HepG2 (cell line): ENCODE measurements at regions not wholly inside any gene's neighbourhood (a gene's known extent, or its start where the extent isn't known, plus 50 kb on each side); places are given as distances from the start of the nearest gene placed in this dataset.
A peak's percentile ranks its signal among the peaks of the same experiment; 100 is the strongest.

Experiments used
- ARNTL ChIP-seq: sonication (generic); formaldehyde crosslinking; IDR thresholded peaks from 2 replicates; pipeline ENCODE4 v1.4.0; 2020; ENCODE audit warnings: mild to moderate bottlenecking, missing genetic modification reagents
- BRCA1 ChIP-seq: sonication (generic); formaldehyde crosslinking; IDR thresholded peaks from 2 replicates; pipeline ENCODE4 v1.4.0; 2020; ENCODE audit warnings: missing genetic modification reagents
- CCAR2 ChIP-seq: fragments of 200-400 bp; formaldehyde crosslinking; optimal IDR thresholded peaks from 2 replicates; pipeline ENCODE3; 2018; ENCODE audit warnings: low read depth, mild to moderate bottlenecking, low read length, moderate library complexity
- EED ChIP-seq: sonication (generic); formaldehyde crosslinking; IDR thresholded peaks from 2 replicates; pipeline ENCODE4 v1.5.0; 2020; ENCODE audit warnings: mild to moderate bottlenecking, missing genetic modification reagents
- KAT2B ChIP-seq: fragments of 150-350 bp; IDR thresholded peaks from 2 replicates; pipeline ENCODE4 v1.6.1; 2014; ENCODE audit warnings: low read depth, low read length, borderline replicate concordance
- KMT2A ChIP-seq: sonication (generic); formaldehyde crosslinking; IDR thresholded peaks from 2 replicates; pipeline ENCODE4 v1.4.0; 2020; ENCODE audit warnings: missing genetic modification reagents
- MTF1 ChIP-seq: sonication (generic); formaldehyde crosslinking; IDR thresholded peaks from 2 replicates; pipeline ENCODE4 v1.5.0; 2020; ENCODE audit warnings: missing genetic modification reagents
- PITX1 ChIP-seq: sonication (generic); formaldehyde crosslinking; IDR thresholded peaks from 2 replicates; pipeline ENCODE4 v1.5.1; 2020; ENCODE audit warnings: mild to moderate bottlenecking, missing genetic modification reagents
- ZNF121 ChIP-seq: sonication (generic); formaldehyde crosslinking; IDR thresholded peaks from 2 replicates; pipeline ENCODE4 v1.5.0; 2020; ENCODE audit warnings: mild to moderate bottlenecking, missing genetic modification reagents
- ZNF292 ChIP-seq: sonication (generic); formaldehyde crosslinking; IDR thresholded peaks from 2 replicates; pipeline ENCODE4 v1.8.1; 2022; ENCODE audit warnings: mild to moderate bottlenecking, low read depth, missing genetic modification reagents, borderline replicate concordance
- ZNF720 ChIP-seq: sonication (generic); formaldehyde crosslinking; IDR thresholded peaks from 2 replicates; pipeline ENCODE4 v1.4.0; 2020; ENCODE audit warnings: missing genetic modification reagents
- TF ChIP-seq, protein P1 (sequence below), 2 experiments: sonication (generic) in 1 of 2; formaldehyde crosslinking in 1 of 2; IDR thresholded peaks; 2 replicates each; pipeline versions ENCODE4 v1.5.1 to v1.6.1; 2011 to 2020; ENCODE audit warnings: borderline replicate concordance in 1 of 2, low read depth in 1 of 2, low read length in 1 of 2, mild to moderate bottlenecking in 1 of 2, missing genetic modification reagents in 1 of 2, moderate library complexity in 1 of 2
- TF ChIP-seq, protein P2 (sequence below): IDR thresholded peaks from 2 replicates; pipeline ENCODE4 v1.6.1; 2016

DNA sequence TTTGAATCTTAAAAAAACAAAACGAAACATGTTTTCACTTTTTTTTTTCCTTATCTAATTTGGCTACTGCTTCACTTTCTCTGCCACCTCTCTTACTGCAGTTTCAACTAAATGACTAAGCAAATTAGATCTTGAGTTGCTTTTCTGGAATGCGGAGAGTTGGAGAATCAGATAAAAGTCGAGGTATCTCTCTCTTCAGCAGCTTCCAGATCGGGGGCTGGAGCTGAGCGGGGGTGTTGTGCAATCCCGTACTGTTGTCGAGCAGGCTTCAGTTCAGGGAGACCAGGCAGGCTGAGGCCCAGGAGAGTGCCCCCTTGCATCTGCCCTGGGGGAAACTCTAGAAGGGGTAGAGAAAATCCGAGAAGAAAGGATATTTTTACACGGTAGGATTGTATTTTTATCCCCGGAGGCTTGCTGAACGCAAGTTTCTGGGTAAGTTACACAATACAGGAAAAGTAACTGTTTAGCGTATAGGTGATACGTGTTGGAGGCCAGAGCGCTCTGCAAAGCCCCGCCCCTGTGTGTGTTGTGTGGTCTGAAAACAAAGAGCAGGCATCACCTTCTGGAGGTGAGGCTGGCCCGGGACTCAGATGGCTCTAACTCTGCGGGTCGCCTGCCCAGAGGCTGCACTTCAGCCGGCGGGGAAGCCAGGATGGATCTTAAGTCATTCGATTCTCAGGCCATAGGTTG is 116.6 kb downstream of the KLF6 start (continued):
- TF ChIP-seq, protein P1, sequence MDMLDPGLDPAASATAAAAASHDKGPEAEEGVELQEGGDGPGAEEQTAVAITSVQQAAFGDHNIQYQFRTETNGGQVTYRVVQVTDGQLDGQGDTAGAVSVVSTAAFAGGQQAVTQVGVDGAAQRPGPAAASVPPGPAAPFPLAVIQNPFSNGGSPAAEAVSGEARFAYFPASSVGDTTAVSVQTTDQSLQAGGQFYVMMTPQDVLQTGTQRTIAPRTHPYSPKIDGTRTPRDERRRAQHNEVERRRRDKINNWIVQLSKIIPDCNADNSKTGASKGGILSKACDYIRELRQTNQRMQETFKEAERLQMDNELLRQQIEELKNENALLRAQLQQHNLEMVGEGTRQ (IDR thresholded peaks at IDR 0.05; ENCODE audit: low read depth, low read length): no peak
- TF ChIP-seq, protein P1 (CRISPR knock-in tag; IDR thresholded peaks at IDR 0.05; ENCODE audit: borderline replicate concordance): no peak
- TF ChIP-seq ZNF121 (no peak), ARNTL (CRISPR knock-in tag) (no peak), BRCA1 (CRISPR knock-in tag) (no peak), EED (no peak), KMT2A (CRISPR knock-in tag) (no peak), ZNF720 (CRISPR knock-in tag) (no peak), CCAR2 (no peak), PITX1 (CRISPR knock-in tag) (no peak; the same call in 1 of the 2 replicates), MTF1 (no peak), KAT2B (no peak), ZNF292 (CRISPR knock-in tag) (peak; percentile 64; the same call in 1 of the 2 replicates)
- TF ChIP-seq, protein P2, sequence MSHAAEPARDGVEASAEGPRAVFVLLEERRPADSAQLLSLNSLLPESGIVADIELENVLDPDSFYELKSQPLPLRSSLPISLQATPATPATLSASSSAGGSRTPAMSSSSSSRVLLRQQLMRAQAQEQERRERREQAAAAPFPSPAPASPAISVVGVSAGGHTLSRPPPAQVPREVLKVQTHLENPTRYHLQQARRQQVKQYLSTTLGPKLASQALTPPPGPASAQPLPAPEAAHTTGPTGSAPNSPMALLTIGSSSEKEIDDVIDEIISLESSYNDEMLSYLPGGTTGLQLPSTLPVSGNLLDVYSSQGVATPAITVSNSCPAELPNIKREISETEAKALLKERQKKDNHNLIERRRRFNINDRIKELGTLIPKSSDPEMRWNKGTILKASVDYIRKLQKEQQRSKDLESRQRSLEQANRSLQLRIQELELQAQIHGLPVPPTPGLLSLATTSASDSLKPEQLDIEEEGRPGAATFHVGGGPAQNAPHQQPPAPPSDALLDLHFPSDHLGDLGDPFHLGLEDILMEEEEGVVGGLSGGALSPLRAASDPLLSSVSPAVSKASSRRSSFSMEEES (CRISPR knock-in tag): no peak
- TF ChIP-seq, all 625 proteins: peak for 26
